ENCODE measurements at regions not wholly inside any gene's neighbourhood (a gene's known extent, or its start where the extent isn't known, plus 50 kb on each side); places are given as distances from the start of the nearest gene placed in this dataset.

DNA sequence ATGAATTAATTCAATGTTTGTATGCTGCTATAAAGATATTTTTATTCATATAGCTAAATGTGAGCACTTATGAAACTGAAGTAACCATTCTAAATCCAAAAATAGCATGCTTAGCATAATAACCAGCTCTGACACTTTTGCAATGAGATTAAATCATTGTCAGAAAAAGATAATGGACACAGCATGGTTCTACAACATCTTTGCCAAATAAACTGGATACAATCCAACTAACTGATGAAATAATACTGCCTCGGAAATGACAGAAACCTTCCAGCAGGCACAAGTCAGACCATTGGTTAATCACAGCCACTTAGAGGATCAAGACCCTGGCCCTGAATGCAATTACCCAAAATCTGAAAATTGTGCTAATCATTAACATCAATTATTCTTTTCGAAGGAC lies 592.7 kb upstream of the ADGRL4 start:
- H3K4me3 ChIP-seq (ENCODE audit: low read depth, low read length), result no peak overlapping the region
- DNase-seq (ENCODE audit: low read depth), result no peak
- no peak for TF ChIP-seq CTCF (conservative IDR thresholded peaks at IDR 0.05; ENCODE audit: low read depth, low read length)

DNA sequence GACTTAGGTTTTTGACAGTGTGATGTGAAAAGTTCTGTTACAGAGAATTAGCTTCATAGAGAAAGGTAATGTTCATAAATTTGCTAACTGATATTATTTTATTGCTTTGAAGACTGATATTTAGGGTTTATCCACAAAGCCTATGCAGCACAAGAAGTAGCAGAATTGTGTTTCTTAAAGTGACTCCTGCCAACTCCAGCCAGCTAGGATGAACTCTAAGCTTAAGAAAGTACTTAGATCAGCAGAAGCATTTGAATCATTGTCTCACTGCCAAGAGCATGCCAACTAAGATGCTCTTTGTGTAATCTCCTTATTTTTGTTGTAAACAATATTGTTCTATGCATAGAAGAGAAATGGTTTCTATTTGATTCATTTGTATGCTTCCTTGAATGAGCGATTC lies 589.4 kb upstream of the ADGRL4 start:
- TF ChIP-seq CTCF (conservative IDR thresholded peaks at IDR 0.05; ENCODE audit: low read depth, low read length), result no peak
- H3K4me3 ChIP-seq (ENCODE audit: low read depth, low read length), result no peak overlapping the region
- no peak for DNase-seq (ENCODE audit: low read depth)

DNA sequence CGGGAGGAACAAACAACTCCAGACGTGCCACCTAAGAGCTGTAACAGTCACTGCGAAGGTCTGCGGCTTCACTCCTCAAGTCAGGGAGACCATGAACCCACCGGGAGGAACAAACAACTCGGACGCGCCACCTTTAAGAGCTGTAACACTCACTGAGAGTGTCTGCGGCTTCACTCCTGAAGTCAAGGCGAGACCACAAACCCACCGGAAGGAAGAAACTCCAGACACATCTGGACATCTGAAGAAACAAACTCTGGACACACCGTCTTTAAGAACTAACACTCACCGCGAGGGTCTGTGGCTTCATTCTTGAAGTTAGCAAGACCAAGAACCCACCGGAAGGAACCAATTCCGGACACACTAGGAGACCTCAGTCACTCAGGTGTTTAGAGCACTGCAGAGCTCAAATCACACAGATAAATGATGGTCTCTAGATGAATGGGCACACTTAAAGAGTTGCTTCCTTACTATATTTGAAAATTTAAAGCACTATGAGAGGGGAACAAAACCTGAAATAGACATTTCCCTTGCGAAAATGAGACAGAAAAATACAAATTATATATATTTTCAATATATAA lies 587.7 kb upstream of the ADGRL4 start:
- no peak for TF ChIP-seq CTCF (conservative IDR thresholded peaks at IDR 0.05; ENCODE audit: low read depth, low read length)
- DNase-seq (ENCODE audit: low read depth), result no peak
- no peak overlapping the region for H3K4me3 ChIP-seq (ENCODE audit: low read depth, low read length)

GRCh38 chr1:79592707-79593106 lies 586.2 kb upstream of the ADGRL4 start:
- TF ChIP-seq CTCF (conservative IDR thresholded peaks at IDR 0.05; ENCODE audit: low read depth, low read length), result no peak

DNA sequence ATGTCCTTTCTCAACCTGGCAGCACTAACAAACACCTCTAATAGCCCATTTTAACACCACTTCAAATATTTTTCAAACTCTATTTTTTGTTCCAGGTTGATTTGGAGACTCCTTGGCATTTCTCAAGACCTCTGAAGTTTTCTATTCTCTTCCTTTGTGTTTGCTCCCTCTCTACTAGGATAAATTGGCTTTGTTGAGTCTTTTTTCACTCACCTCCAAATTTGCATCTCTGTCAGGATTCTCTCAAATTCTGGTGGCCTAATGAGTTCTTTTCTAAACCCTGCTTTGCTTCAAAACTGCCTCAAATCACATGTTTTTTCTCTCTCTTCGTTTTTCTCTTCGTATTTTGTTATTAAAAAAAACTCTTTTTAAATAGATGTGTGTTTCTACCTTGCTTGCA lies 582.2 kb upstream of the ADGRL4 start:
- no peak for DNase-seq (ENCODE audit: low read depth)
- no peak overlapping the region for H3K4me3 ChIP-seq (ENCODE audit: low read depth, low read length)
- no peak for TF ChIP-seq CTCF (conservative IDR thresholded peaks at IDR 0.05; ENCODE audit: low read depth, low read length)

More at GRCh38 chr1:79592707-79593106, 586.2 kb upstream of the ADGRL4 start:
- no peak for DNase-seq (ENCODE audit: low read depth)
- H3K4me3 ChIP-seq (ENCODE audit: low read depth, low read length), result no peak overlapping the region

- DNase-seq (ENCODE audit: low read depth), result no peak
- TF ChIP-seq CTCF (conservative IDR thresholded peaks at IDR 0.05; ENCODE audit: low read depth, low read length), result peak; percentile 39
- no peak overlapping the region for H3K4me3 ChIP-seq (ENCODE audit: low read depth, low read length)
Observed at GRCh38 chr1:79587229-79587628, 580.7 kb upstream of the ADGRL4 start.

- TF ChIP-seq CTCF (conservative IDR thresholded peaks at IDR 0.05; ENCODE audit: low read depth, low read length), result no peak
- H3K4me3 ChIP-seq (ENCODE audit: low read depth, low read length), result no peak overlapping the region
- no peak for DNase-seq (ENCODE audit: low read depth)
Observed at GRCh38 chr1:79585801-79586200, 579.3 kb upstream of the ADGRL4 start.

Measured in epithelial cell of proximal tubule (primary cell).